H1 (cell line): ENCODE measurements at regions not wholly inside any gene's neighbourhood (a gene's known extent, or its start where the extent isn't known, plus 50 kb on each side); places are given as distances from the start of the nearest gene placed in this dataset.

ENCODE experiments used
- CEBPB ChIP-seq: IDR thresholded peaks from 2 replicates; pipeline ENCODE4 v1.6.1; 2012; ENCODE audit warnings: low read depth, low read length
- CHD1 ChIP-seq: IDR thresholded peaks from 2 replicates; pipeline ENCODE4 v1.6.1; 2012; ENCODE audit warnings: low read depth, low read length, improper control_type of control experiment
- CHD2 ChIP-seq: IDR thresholded peaks from 2 replicates; pipeline ENCODE4 v1.6.1; 2012; ENCODE audit warnings: low read length, improper control_type of control experiment
- EP300 ChIP-seq, 2 experiments: IDR thresholded peaks; 1 replicate in 1 of 2; 2 replicates in 1 of 2; pipeline ENCODE4 v1.6.1; 2011 to 2012; ENCODE audit warnings: low read depth in 2 of 2, low read length in 2 of 2, mild to moderate bottlenecking in 2 of 2, borderline replicate concordance in 1 of 2, inconsistent platforms in 1 of 2, moderate library complexity in 1 of 2
- JUND ChIP-seq: IDR thresholded peaks from 2 replicates; pipeline ENCODE4 v1.6.1; 2011; ENCODE audit warnings: mild to moderate bottlenecking, improper control_type of control experiment, low read length
- MAFK ChIP-seq: IDR thresholded peaks from 2 replicates; pipeline ENCODE4 v1.6.1; 2012; ENCODE audit warnings: low read depth, mild to moderate bottlenecking, improper control_type of control experiment, low read length
- NRF1 ChIP-seq: IDR thresholded peaks from 2 replicates; pipeline ENCODE4 v1.6.1; 2011; ENCODE audit warnings: mild to moderate bottlenecking, low read depth, low read length, improper control_type of control experiment
- POLR2A ChIP-seq, 2 experiments: IDR thresholded peaks; 1 replicate in 1 of 2; 2 replicates in 1 of 2; pipeline ENCODE4 v1.6.1; 2011; ENCODE audit warnings: low read depth in 2 of 2, low read length in 2 of 2, mild to moderate bottlenecking in 2 of 2; ENCODE audit errors: control extremely low read depth in 1 of 2
- SP2 ChIP-seq: IDR thresholded peaks from 2 replicates; pipeline ENCODE4 v1.6.1; 2012; ENCODE audit warnings: mild to moderate bottlenecking, low read length, inconsistent platforms
- TAF1 ChIP-seq: IDR thresholded peaks from 2 replicates; pipeline ENCODE4 v1.6.1; 2011; ENCODE audit warnings: mild to moderate bottlenecking, low read depth, low read length
- TF ChIP-seq, protein P1 (sequence below), 3 experiments: IDR thresholded peaks; 1 replicate in 2 of 3; 2 replicates in 1 of 3; pipeline versions ENCODE4 v1.5.1 to v1.6.1; 2011; ENCODE audit warnings: low read length in 3 of 3, mild to moderate bottlenecking in 3 of 3, inconsistent platforms in 2 of 3, low read depth in 1 of 3, moderate library complexity in 1 of 3; ENCODE audit not compliant: insufficient read depth in 1 of 3; ENCODE audit errors: control extremely low read depth in 1 of 3

DNA sequence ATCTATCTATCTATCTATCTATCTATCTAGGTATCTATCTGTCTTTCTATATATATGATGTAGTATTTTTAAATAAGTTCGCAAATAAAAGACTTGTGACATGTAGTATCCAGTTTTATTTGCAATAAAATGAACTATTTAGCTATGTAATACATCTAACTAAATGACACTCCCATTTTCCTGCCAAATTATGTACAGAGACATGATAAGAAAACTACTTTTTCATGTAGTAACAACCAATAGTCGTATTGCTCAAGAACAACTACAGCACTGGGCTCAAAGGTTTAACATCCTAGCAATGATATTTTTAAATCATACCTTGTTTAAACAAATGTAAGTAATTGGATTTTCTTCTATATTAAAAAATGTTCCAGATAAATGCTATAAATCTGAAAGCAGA lies 55.5 kb upstream of the FLRT2 start:
- TF ChIP-seq, protein P1, sequence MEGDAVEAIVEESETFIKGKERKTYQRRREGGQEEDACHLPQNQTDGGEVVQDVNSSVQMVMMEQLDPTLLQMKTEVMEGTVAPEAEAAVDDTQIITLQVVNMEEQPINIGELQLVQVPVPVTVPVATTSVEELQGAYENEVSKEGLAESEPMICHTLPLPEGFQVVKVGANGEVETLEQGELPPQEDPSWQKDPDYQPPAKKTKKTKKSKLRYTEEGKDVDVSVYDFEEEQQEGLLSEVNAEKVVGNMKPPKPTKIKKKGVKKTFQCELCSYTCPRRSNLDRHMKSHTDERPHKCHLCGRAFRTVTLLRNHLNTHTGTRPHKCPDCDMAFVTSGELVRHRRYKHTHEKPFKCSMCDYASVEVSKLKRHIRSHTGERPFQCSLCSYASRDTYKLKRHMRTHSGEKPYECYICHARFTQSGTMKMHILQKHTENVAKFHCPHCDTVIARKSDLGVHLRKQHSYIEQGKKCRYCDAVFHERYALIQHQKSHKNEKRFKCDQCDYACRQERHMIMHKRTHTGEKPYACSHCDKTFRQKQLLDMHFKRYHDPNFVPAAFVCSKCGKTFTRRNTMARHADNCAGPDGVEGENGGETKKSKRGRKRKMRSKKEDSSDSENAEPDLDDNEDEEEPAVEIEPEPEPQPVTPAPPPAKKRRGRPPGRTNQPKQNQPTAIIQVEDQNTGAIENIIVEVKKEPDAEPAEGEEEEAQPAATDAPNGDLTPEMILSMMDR (IDR thresholded peaks at IDR 0.05; ENCODE audit: control extremely low read depth in 1 of 3, insufficient read depth in 1 of 3, low read depth in 1 of 3, low read length in 3 of 3) = no peak
- no peak for TF ChIP-seq NRF1
- TF ChIP-seq CHD2 = no peak
- no peak for TF ChIP-seq EP300 (IDR thresholded peaks at IDR 0.05; ENCODE audit: borderline replicate concordance in 1 of 2, low read depth in 2 of 2, low read length in 2 of 2)
- no peak for TF ChIP-seq TAF1
- TF ChIP-seq CEBPB = no peak
- no peak for TF ChIP-seq MAFK
- TF ChIP-seq CHD1 = no peak
- no peak for TF ChIP-seq JUND
- no peak for TF ChIP-seq POLR2A (IDR thresholded peaks at IDR 0.05; ENCODE audit: control extremely low read depth in 1 of 2, low read depth in 2 of 2, low read length in 2 of 2)
- no peak for TF ChIP-seq SP2
